Tibial artery (tissue), 4 donors: ENCODE measurements at regions not wholly inside any gene's neighbourhood (a gene's known extent, or its start where the extent isn't known, plus 50 kb on each side); places are given as distances from the start of the nearest gene placed in this dataset.

Source experiments
- DNase-seq, 2 donors: peaks; one replicate each; pipeline ENCODE4 v3.0.0-alpha.2; 2019
- H3K27ac ChIP-seq, 2 donors: fragments of 200-600 bp; sonication (generic) in 1 of 2; 1 replicate in 1 of 2; 2 replicates in 1 of 2; pipeline ENCODE4 v1.5.1; 2018 to 2019; ENCODE audit warnings: mild to moderate bottlenecking in 1 of 2
- H3K27me3 ChIP-seq, 2 donors: fragments of 200-600 bp; sonication (generic) in 1 of 2; one replicate each; pipeline versions ENCODE4 v1.5.1 to v1.6.0; 2016 to 2019
- H3K36me3 ChIP-seq, 3 donors: fragments of 200-600 bp; sonication (generic) in 2 of 3; one replicate each; pipeline ENCODE4 v1.5.1; 2016 to 2019; ENCODE audit warnings: mild to moderate bottlenecking in 2 of 3
- H3K4me1 ChIP-seq, 4 donors: fragments of 200-600 bp; sonication (generic) in 2 of 4; 1 replicate in 3 of 4; 2 replicates in 1 of 4; pipeline ENCODE4 v1.5.1; 2016 to 2019
- H3K4me3 ChIP-seq, 2 donors: fragments of 200-600 bp; sonication (generic) in 1 of 2; 1 replicate in 1 of 2; 2 replicates in 1 of 2; pipeline ENCODE4 v1.5.1; 2018 to 2019; ENCODE audit warnings: mild to moderate bottlenecking in 2 of 2
- H3K9me3 ChIP-seq, 3 donors: fragments of 200-600 bp; sonication (generic) in 1 of 3; one replicate each; pipeline ENCODE4 v1.5.1; 2016 to 2019
- CTCF ChIP-seq, 2 experiments: fragments of 200-600 bp in 1 of 2; fragments of 450-650 bp in 1 of 2; IDR thresholded peaks; one replicate each; pipeline ENCODE4 v1.5.1; 2017 to 2019; ENCODE audit warnings: antibody characterized with exemption in 2 of 2, mild to moderate bottlenecking in 1 of 2, moderate library complexity in 1 of 2
- intact Hi-C: fragments of 100-400 bp; cut with DNase I; formaldehyde crosslinking; loops from one replicate; pipeline ENCODE4 v1.15.0; 2023; ENCODE audit warnings: low total_unique reads

DNA sequence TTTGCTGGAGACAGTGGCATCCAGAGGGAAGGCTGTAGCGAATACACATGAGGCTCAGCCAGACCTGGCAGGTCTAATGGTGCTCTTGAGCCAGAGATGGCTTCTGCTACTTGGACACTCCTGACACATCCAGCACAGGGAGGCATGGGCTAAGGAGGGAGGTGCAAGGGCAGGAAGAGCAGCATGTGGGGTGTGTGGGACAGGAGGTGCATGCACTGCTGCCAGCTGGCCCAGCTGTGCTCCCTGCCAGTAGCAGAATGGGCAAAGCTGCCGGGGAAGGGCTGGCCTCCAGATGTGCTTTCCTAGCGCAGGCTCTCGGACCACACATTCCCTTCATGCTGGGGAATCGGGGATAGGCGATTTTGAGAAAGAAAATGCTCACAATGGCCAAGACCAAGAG lies 309.2 kb downstream of the CDC5L start:
- H3K27me3 ChIP-seq = no peaks in the 10 kb centered on the region
- H3K9me3 ChIP-seq = no peaks in the 10 kb centered on the region
- H3K27ac ChIP-seq = no peak overlapping the region
- TF ChIP-seq CTCF (IDR thresholded peaks at IDR 0.05) = no peak
- no peaks in the 10 kb centered on the region for H3K36me3 ChIP-seq
- intact Hi-C loops = no loop called here
- DNase-seq = no peak
- no peak overlapping the region for H3K4me3 ChIP-seq
- no peaks in the 10 kb centered on the region for H3K4me1 ChIP-seq

DNA sequence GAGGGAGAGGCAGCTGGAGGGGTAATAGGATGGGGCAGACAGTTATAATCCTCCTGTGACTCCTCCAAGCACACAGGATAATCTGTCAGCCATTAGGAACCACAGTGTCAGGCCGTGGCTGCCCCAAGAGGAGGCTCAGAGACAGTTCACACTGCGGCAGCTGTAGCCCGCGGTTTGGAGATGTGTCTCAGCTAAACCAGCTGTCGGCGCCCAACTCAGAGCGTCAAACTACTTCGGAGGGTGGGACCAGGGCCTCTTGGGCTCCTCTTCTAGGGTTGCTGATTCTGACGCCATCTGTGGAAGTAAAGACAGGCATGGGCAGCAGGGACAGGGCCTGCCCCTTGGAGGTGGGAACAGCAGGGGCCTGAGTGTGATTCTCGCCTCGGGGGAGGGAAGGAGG lies 309.8 kb downstream of the CDC5L start:
- H3K4me1 ChIP-seq = no peaks in the 10 kb centered on the region
- H3K27me3 ChIP-seq = no peaks in the 10 kb centered on the region
- H3K27ac ChIP-seq = no peak overlapping the region
- no peak overlapping the region for H3K4me3 ChIP-seq
- no peak for DNase-seq
- no peaks in the 10 kb centered on the region for H3K36me3 ChIP-seq
- intact Hi-C loops = no loop called here
- no peak for TF ChIP-seq CTCF (IDR thresholded peaks at IDR 0.05)
- H3K9me3 ChIP-seq = no peaks in the 10 kb centered on the region

DNA sequence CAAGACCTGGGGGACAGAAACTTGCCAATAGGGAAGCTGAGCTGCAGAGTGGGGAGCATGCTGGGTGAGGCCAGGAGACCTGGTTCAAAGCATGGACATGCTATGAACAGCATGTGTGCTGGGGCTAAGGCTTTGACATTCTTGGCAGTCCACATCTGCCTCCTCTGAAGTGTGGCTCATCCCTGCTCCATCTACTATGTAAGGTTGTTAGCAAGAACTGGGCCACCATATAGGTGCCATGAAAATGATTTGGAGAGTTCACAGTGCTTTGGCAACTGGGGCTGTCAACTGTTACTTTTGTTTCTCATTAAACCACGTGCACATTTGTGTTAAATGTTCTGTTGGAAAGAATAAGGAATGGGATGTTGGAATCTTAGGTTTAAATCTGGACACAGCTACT lies 311.1 kb downstream of the CDC5L start:
- no peak overlapping the region for H3K27ac ChIP-seq
- H3K4me3 ChIP-seq = no peak overlapping the region
- no peak for DNase-seq
- H3K27me3 ChIP-seq = no peaks in the 10 kb centered on the region
- no peak for TF ChIP-seq CTCF (IDR thresholded peaks at IDR 0.05)
- no peaks in the 10 kb centered on the region for H3K36me3 ChIP-seq
- intact Hi-C loops = no loop called here
- no peaks in the 10 kb centered on the region for H3K9me3 ChIP-seq
- no peaks in the 10 kb centered on the region for H3K4me1 ChIP-seq

GRCh38 chr6:44699082-44699481 lies 311.6 kb downstream of the CDC5L start:
- intact Hi-C loops = no loop called here
- Histone ChIP-seq H3K27me3 (no peaks in the 10 kb centered on the region), H3K36me3 (no peaks in the 10 kb centered on the region), H3K9me3 (no peaks in the 10 kb centered on the region), H3K27ac (no peak overlapping the region), H3K4me1 (no peaks in the 10 kb centered on the region), H3K4me3 (no peak overlapping the region)
- DNase-seq = no peak
- TF ChIP-seq CTCF (IDR thresholded peaks at IDR 0.05) = no peak

- H3K27ac ChIP-seq = no peak overlapping the region
- H3K9me3 ChIP-seq = no peaks in the 10 kb centered on the region
- intact Hi-C loops = no loop called here
- no peak for DNase-seq
- no peaks in the 10 kb centered on the region for H3K36me3 ChIP-seq
- no peak for TF ChIP-seq CTCF (IDR thresholded peaks at IDR 0.05)
- H3K4me3 ChIP-seq = no peak overlapping the region
- H3K4me1 ChIP-seq = no peaks in the 10 kb centered on the region
- H3K27me3 ChIP-seq = no peaks in the 10 kb centered on the region
These were observed 312.3 kb downstream of the CDC5L start for GRCh38 chr6:44699851-44700250.

DNA sequence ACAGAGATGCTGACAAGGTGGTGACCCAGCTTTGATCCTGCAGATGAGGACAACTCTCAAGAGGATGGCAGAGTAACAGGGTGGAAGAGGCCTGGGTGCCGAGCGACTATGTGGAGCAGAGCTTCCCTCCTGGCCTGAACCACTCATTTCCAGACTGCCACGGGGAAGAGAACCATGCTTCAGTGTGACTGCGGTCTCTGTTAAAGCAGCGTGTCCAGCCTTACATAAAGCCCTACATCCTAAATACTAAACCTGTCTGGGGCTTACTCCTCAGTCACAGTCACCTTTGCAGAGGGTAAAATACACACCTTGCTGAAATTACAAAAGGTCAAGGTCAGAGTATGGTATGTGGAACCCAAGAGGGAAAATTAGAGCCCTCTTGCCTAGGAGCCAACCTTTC lies 312.9 kb downstream of the CDC5L start:
- H3K9me3 ChIP-seq = no peaks in the 10 kb centered on the region
- no peaks in the 10 kb centered on the region for H3K27me3 ChIP-seq
- no peak for DNase-seq
- no peaks in the 10 kb centered on the region for H3K4me1 ChIP-seq
- H3K4me3 ChIP-seq = no peak overlapping the region
- H3K27ac ChIP-seq = no peak overlapping the region
- no peaks in the 10 kb centered on the region for H3K36me3 ChIP-seq
- intact Hi-C loops = no loop called here
- TF ChIP-seq CTCF (IDR thresholded peaks at IDR 0.05) = no peak
